ENCODE measurements at regions not wholly inside any gene's neighbourhood (a gene's known extent, or its start where the extent isn't known, plus 50 kb on each side); places are given as distances from the start of the nearest gene placed in this dataset.

GRCh38 chr1:244995602-244996400, 131.5 kb upstream of the HNRNPU start:
- TF ChIP-seq, protein P1, sequence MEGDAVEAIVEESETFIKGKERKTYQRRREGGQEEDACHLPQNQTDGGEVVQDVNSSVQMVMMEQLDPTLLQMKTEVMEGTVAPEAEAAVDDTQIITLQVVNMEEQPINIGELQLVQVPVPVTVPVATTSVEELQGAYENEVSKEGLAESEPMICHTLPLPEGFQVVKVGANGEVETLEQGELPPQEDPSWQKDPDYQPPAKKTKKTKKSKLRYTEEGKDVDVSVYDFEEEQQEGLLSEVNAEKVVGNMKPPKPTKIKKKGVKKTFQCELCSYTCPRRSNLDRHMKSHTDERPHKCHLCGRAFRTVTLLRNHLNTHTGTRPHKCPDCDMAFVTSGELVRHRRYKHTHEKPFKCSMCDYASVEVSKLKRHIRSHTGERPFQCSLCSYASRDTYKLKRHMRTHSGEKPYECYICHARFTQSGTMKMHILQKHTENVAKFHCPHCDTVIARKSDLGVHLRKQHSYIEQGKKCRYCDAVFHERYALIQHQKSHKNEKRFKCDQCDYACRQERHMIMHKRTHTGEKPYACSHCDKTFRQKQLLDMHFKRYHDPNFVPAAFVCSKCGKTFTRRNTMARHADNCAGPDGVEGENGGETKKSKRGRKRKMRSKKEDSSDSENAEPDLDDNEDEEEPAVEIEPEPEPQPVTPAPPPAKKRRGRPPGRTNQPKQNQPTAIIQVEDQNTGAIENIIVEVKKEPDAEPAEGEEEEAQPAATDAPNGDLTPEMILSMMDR (IDR thresholded peaks at IDR 0.05): no peak
- no peak for TF ChIP-seq ZFX (IDR thresholded peaks at IDR 0.05; ENCODE audit: borderline replicate concordance)
